GM23338 (cell line): ENCODE measurements at regions not wholly inside any gene's neighbourhood (a gene's known extent, or its start where the extent isn't known, plus 50 kb on each side); places are given as distances from the start of the nearest gene placed in this dataset.
A peak's percentile ranks its signal among the peaks of the same experiment; 100 is the strongest.

Experiments
- ATAC-seq: fragments of 200-7000 bp; cut with Tn5 transposase; 3 replicates; pipeline ENCODE4 v1.9.1; 2020
- DNase-seq: peaks from one replicate; pipeline ENCODE4 v3.0.0-alpha.2; 2015; ENCODE audit warnings: low spot score
- H2AFZ ChIP-seq: fragments of 200-600 bp; sonication (generic); 2 replicates; pipeline ENCODE4 v1.8.0; 2016; ENCODE audit warnings: antibody characterized with exemption, mild to moderate bottlenecking, moderate library complexity
- H3F3A ChIP-seq: fragments of 200-600 bp; sonication (generic); replicated peaks from 2 replicates; pipeline ENCODE4 v1.8.0; 2017; ENCODE audit warnings: antibody characterized with exemption, mixed run types, low read depth
- H3K27ac ChIP-seq: fragments of 200-600 bp; sonication (generic); 2 replicates; pipeline ENCODE4 v1.6.1; 2016; ENCODE audit warnings: low read depth
- H3K27me3 ChIP-seq: fragments of 200-600 bp; sonication (generic); 2 replicates; pipeline ENCODE4 v1.8.0; 2016; ENCODE audit warnings: mild to moderate bottlenecking, mixed run types, moderate library complexity; ENCODE audit not compliant: insufficient read depth
- H3K36me3 ChIP-seq: fragments of 200-600 bp; sonication (generic); 2 replicates; pipeline ENCODE4 v1.8.0; 2016; ENCODE audit warnings: mild to moderate bottlenecking; ENCODE audit not compliant: insufficient read depth
- H3K4me1 ChIP-seq: fragments of 200-600 bp; sonication (generic); 2 replicates; pipeline ENCODE4 v1.8.0; 2016; ENCODE audit warnings: mild to moderate bottlenecking, moderate library complexity; ENCODE audit not compliant: insufficient read depth
- H3K4me2 ChIP-seq: fragments of 200-600 bp; sonication (generic); 2 replicates; pipeline ENCODE4 v1.7.1; 2017; ENCODE audit warnings: mixed run types
- H3K4me3 ChIP-seq: fragments of 200-600 bp; sonication (generic); 2 replicates; pipeline ENCODE4 v1.6.1; 2016; ENCODE audit warnings: mixed run types
- H3K79me2 ChIP-seq: fragments of 200-600 bp; sonication (generic); replicated peaks from 2 replicates; pipeline ENCODE4 v1.8.0; 2017; ENCODE audit warnings: mild to moderate bottlenecking; ENCODE audit not compliant: insufficient read depth
- H3K9me2 ChIP-seq: fragments of 200-600 bp; sonication (generic); 2 replicates; pipeline ENCODE4 v1.8.0; 2017; ENCODE audit not compliant: insufficient read depth
- H4K20me1 ChIP-seq: fragments of 200-600 bp; sonication (generic); replicated peaks from 2 replicates; pipeline ENCODE4 v1.8.0; 2017; ENCODE audit warnings: mild to moderate bottlenecking; ENCODE audit not compliant: insufficient read depth
- H3K27ac Mint-ChIP-seq: 2 replicates; pipeline ENCODE4 v1.8.0; 2020; ENCODE audit warnings: inconsistent platforms, mild to moderate bottlenecking, moderate library complexity, mixed read lengths
- H3K27me3 Mint-ChIP-seq: 3 replicates; pipeline ENCODE4 v1.8.0; 2022; ENCODE audit warnings: low read depth, mild to moderate bottlenecking, moderate library complexity, mixed read lengths, inconsistent platforms; ENCODE audit not compliant: insufficient read depth, poor library complexity
- H3K36me3 Mint-ChIP-seq: 3 replicates; pipeline ENCODE4 v1.8.0; 2021; ENCODE audit warnings: low read depth, mild to moderate bottlenecking, inconsistent platforms, moderate library complexity, mixed read lengths
- H3K4me1 Mint-ChIP-seq: 3 replicates; pipeline ENCODE4 v1.8.0; 2020; ENCODE audit warnings: mild to moderate bottlenecking, inconsistent platforms, mixed read lengths
- H3K4me3 Mint-ChIP-seq: 3 replicates; pipeline ENCODE4 v1.8.0; 2021; ENCODE audit warnings: moderate library complexity, mild to moderate bottlenecking, inconsistent platforms, mixed read lengths
- H3K9me3 Mint-ChIP-seq: 3 replicates; pipeline ENCODE4 v1.8.0; 2020; ENCODE audit warnings: moderate library complexity, mild to moderate bottlenecking, inconsistent platforms, mixed read lengths
- CREB1 ChIP-seq: fragments of 250-450 bp; sonication (Bioruptor Pico); IDR thresholded peaks from 2 replicates; pipeline ENCODE4 v1.5.0; 2020; ENCODE audit warnings: low read depth, mild to moderate bottlenecking, moderate library complexity
- EZH2 ChIP-seq: fragments of 200-600 bp; sonication (generic); IDR thresholded peaks from one replicate; pipeline ENCODE4 v1.8.0; 2017; ENCODE audit warnings: antibody characterized with exemption, mild to moderate bottlenecking, low read depth; ENCODE audit not compliant: unreplicated experiment
- JUNB ChIP-seq: IDR thresholded peaks from one replicate; pipeline ENCODE4 v1.6.1; 2016; ENCODE audit warnings: antibody characterized with exemption; ENCODE audit not compliant: unreplicated experiment
- POLR2AphosphoS5 ChIP-seq: IDR thresholded peaks from 2 replicates; pipeline ENCODE4 v1.6.1; 2016; ENCODE audit warnings: antibody characterized with exemption, low read depth
- ZNF114 ChIP-seq: fragments of 250-450 bp; sonication (Bioruptor Pico); IDR thresholded peaks from 2 replicates; pipeline ENCODE4 v1.5.0; 2020; ENCODE audit warnings: mild to moderate bottlenecking, moderate library complexity
- ZNF331 ChIP-seq: fragments of 250-450 bp; sonication (Bioruptor Pico); IDR thresholded peaks from 2 replicates; pipeline ENCODE4 v1.5.0; 2020; ENCODE audit warnings: low read depth, mild to moderate bottlenecking, moderate library complexity
- ZNF462 ChIP-seq: fragments of 250-450 bp; sonication (Bioruptor Pico); IDR thresholded peaks from 2 replicates; pipeline ENCODE4 v1.5.0; 2020; ENCODE audit warnings: mild to moderate bottlenecking, moderate library complexity
- TF ChIP-seq, protein P1 (sequence below), 2 experiments: fragments of 200-600 bp in 1 of 2; sonication (generic) in 1 of 2; conservative IDR thresholded peaks; 2 replicates each; pipeline versions ENCODE4 v1.5.1 to v1.6.1; 2016 to 2017; ENCODE audit warnings: antibody characterized with exemption in 2 of 2, low read depth in 2 of 2, mild to moderate bottlenecking in 2 of 2, moderate library complexity in 1 of 2
- TF ChIP-seq, protein P2 (sequence below): IDR thresholded peaks from 2 replicates; pipeline ENCODE4 v1.6.1; 2016; ENCODE audit warnings: antibody characterized with exemption

- TF ChIP-seq, protein P1, sequence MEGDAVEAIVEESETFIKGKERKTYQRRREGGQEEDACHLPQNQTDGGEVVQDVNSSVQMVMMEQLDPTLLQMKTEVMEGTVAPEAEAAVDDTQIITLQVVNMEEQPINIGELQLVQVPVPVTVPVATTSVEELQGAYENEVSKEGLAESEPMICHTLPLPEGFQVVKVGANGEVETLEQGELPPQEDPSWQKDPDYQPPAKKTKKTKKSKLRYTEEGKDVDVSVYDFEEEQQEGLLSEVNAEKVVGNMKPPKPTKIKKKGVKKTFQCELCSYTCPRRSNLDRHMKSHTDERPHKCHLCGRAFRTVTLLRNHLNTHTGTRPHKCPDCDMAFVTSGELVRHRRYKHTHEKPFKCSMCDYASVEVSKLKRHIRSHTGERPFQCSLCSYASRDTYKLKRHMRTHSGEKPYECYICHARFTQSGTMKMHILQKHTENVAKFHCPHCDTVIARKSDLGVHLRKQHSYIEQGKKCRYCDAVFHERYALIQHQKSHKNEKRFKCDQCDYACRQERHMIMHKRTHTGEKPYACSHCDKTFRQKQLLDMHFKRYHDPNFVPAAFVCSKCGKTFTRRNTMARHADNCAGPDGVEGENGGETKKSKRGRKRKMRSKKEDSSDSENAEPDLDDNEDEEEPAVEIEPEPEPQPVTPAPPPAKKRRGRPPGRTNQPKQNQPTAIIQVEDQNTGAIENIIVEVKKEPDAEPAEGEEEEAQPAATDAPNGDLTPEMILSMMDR (conservative IDR thresholded peaks at IDR 0.05; ENCODE audit: low read depth in 2 of 2), result no peak
Observed at GRCh38 chr12:77741974-77742517, 88.6 kb upstream of the NAV3 start (continued).

DNA sequence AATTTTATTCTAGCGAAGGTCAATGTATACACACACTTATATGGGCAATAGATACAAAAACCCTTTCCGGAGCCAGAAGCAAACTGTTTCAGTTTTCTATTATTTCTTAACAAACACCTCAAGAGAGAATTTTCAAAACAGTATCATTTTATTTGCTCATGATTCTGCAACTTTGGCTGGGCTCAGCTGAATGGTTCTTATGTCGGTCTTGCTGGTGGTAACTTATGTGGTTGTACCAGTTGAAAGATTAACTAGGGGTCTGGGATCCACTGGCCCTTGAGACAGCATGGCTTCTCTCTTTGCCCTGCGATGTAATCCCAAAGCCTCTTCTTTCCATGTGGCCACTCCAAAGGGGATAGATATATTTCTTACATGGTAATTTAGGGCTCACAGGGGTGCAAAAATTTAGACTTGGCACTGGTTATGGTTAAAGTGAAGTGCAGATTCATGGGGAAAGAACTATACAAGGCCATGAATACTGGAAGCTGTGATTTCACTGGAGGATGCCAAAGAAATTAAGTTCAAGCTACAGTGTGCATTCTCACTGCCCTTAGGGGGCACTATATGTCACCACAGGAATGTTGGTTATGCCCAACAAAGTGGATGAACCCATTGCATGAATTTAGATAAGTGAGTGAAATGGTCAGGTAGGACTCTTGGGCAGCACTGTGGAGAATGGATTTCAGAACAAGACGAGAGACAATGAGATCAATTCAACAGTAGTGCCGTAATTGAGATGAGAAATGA, 94.3 kb upstream of the NAV3 start:
- Histone ChIP-seq H3K9me2 (no peaks in the 10 kb centered on the region), H3K4me1 (peaks cover 11% of the 10 kb centered on the region; the same call in 1 of the 2 replicates), H3K27me3 (no peaks in the 10 kb centered on the region), H2AFZ (no peak overlapping the region), H3F3A (no peaks in the 10 kb centered on the region), H3K36me3 (no peaks in the 10 kb centered on the region; the same call in 1 of the 2 replicates), H3K4me3 (no peak overlapping the region), H4K20me1 (no peaks in the 10 kb centered on the region), H3K79me2 (no peaks in the 10 kb centered on the region), H3K27ac (no peak overlapping the region), H3K4me2 (no peak overlapping the region)
- no peak for DNase-seq
- Mint-ChIP-seq H3K36me3 (peaks cover 20% of the 10 kb centered on the region), H3K9me3 (peaks cover 16% of the 10 kb centered on the region), H3K4me3 (no peak overlapping the region), H3K4me1 (peaks cover 7% of the 10 kb centered on the region; the same call in 2 of the 3 replicates), H3K27ac (no peak overlapping the region), H3K27me3 (no peaks in the 10 kb centered on the region)
- ATAC-seq, result no peak
- TF ChIP-seq ZNF331 (CRISPR knock-in tag) (peak; percentile 97), CREB1 (CRISPR knock-in tag) (no peak), JUNB (no peak), ZNF114 (CRISPR knock-in tag) (no peak), EZH2 (no peak), POLR2AphosphoS5 (no peak), ZNF462 (no peak)
- TF ChIP-seq, protein P2, sequence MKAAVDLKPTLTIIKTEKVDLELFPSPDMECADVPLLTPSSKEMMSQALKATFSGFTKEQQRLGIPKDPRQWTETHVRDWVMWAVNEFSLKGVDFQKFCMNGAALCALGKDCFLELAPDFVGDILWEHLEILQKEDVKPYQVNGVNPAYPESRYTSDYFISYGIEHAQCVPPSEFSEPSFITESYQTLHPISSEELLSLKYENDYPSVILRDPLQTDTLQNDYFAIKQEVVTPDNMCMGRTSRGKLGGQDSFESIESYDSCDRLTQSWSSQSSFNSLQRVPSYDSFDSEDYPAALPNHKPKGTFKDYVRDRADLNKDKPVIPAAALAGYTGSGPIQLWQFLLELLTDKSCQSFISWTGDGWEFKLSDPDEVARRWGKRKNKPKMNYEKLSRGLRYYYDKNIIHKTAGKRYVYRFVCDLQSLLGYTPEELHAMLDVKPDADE, result no peak
- TF ChIP-seq, protein P1 (conservative IDR thresholded peaks at IDR 0.05; ENCODE audit: low read depth in 2 of 2), result peak; percentile 32 to 33; a peak in 3 of 4 replicates
